Limb (tissue), 2 donors: ENCODE measurements at regions not wholly inside any gene's neighbourhood (a gene's known extent, or its start where the extent isn't known, plus 50 kb on each side); places are given as distances from the start of the nearest gene placed in this dataset.

Source experiments
- DNase-seq, 2 donors: peaks; one replicate each; pipeline ENCODE4 v3.0.0-alpha.2; 2016; ENCODE audit errors: extremely low spot score in 2 of 2

DNA sequence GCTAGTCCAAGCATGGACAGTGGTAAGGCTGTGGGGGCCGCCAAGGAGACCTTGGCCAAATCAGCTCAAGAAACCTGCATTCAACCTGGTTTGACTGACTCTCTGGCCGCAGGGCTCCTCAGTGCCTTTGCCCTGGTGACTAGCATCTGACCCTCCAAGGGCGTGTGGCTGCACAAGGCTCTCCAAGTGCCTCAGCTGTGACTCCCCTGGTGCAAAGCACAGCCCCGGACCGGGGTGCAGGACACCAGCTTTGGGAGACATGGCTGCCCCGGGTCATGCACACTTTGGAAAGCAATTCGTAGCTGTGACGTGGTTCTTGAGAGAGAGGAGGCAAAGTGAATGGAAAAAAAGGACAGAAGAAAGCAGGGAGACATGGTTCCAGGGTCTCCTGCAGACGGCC, 245.2 kb upstream of the IRX2 start:
- no peak for DNase-seq

DNA sequence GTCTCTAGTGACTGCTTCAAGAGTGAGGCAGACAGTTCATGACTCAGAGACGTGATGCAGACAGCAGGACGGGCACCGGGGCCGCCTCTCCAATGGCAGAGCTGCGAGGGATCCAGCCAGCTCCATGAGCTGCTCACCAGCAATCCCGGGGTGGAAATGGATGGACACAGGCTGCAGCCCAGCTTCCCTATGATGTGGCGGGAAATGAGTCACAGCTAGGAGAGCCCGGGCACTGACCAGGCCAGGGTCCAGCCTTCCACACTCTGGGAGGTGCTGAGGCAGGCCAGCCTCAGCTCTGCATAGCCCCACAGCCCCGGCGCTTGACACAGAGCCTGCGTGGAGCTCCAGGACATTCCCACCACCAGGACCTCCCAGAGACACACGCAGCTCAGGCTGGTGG, 244.8 kb upstream of the IRX2 start:
- DNase-seq: no peak

DNA sequence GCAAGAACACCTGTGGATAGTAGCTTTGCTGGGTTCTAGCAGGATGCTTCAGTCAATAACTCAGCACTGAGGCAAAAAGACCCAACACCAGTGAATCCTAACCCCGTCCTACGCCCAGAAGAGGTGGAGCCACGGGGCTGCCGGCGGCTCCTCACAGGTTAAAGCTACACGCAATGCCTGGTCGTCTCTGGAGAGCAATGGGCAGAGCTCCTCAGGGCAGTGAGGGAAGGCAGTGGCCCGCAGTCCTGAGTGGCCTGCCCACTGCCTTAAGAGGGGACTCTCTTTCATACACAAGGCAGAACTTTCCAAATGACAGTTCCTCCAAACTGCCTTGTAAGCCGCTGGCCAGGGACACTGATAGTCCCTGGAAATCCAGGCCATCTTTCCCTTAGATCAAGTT, 244.2 kb upstream of the IRX2 start:
- no peak for DNase-seq

DNA sequence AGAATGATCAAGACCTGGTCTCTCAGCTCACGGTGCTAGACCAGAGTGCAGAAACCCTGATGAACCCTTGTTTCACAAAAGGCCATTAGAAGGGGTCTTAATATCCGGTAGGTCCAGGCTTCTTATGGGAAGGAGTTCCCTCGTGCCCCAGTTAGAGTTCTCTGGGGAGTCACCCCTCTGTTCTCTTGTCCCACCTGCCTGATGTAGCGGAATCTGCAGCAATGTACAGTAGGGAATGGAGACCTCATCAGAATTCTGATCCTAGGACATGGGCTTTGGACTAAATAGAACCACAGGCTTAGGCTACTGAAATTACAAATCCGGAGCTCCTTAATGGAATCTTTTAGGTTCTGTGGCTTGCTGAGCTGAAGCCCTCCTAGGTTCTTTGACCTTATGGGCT, 243.6 kb upstream of the IRX2 start:
- no peak for DNase-seq

DNA sequence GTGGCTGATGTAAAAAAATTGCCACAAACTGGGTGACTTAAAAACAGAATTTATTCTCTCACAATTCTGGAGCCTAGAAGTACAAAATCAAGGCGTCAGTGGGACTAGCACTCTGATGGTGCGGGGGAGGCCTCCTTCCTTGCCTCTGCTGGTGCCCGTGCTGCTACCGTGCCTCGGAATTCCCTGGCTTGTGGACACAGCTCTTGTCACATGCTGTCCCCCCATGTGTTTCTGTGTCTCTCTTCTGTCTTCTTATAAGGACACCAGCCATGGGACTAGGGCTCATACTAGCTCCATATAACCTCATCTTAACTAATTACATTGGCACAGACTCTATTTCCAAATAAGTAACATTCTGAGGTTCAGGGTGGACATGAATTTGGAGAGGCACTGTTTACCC, 242.3 kb upstream of the IRX2 start:
- DNase-seq: no peak

DNA sequence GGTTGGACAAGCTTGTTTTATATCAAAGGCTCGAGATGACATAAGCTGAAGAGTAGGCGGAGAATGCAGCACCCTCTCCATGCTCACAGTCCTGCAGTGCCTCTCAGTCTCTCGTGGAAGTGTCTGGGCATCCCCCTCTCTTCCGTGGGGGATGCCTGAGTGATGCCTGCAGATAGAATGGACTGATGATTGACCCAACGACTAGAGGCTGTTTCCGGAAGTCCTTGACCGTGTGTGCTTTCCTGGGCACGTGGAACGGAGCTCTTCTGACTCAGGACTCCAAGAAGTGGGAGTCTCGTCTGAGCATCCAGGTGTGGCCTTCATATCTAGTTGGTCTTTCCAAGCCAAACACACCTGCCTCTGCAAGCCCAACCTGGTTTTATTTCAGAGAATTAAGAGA, 241.8 kb upstream of the IRX2 start:
- DNase-seq: no peak

DNA sequence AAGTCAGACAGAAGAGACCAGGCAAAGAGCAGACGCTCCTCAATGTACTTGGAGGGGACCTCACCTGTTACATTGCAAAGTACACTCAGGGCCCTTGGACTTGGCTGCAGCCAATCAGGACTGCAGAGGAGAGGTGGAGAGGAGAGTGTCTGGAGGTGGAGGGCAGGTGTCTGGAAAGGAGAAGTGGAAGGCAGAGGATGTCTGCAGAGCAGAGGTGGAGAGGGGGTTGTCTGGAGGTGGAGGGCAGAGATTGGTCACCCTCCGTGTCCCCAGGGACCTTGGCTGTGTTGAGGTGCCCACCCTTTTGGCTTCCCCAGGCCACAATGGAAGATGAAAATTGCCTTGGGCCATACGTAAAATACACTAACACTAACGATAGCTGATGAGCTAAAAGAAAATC, 241.3 kb upstream of the IRX2 start:
- no peak for DNase-seq

DNA sequence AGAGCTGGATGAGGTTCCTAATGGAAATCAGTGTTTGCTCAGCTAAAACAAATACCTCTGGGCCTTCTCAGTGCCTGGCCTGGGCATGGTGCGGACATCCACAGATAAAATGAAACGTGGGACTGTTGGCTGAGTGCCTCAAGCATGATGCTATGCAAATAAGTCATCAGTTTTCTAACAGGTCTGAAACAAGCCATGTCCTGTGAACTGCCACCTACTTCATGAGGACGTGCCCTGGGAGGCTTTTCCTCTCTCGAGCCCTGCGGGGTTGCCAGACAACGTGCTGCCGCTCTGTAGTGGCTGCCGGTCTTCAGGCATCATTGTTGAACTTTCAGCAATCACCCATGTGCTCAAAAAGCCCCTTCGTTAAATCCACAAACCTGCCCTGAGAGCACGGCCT, 240.4 kb upstream of the IRX2 start:
- DNase-seq: no peak

DNA sequence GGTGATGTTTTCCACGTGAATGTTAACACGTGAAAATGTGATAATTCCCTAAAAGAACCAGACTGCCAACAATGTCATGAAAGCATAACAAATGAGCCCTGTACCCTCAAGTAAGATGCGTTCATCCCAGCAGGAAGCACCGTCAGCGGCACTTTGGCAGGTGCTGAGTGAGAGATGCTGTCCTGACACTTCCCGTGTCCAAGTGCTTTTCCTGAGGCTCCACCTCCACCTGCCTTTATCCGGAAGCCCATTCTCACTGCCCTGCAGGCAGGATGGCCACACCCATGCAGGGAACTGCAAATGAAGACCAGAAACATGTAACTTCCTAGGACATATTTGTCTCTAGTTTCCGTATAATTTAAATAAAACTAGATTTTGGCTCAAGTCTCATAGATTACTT, 238.0 kb upstream of the IRX2 start:
- no peak for DNase-seq

DNA sequence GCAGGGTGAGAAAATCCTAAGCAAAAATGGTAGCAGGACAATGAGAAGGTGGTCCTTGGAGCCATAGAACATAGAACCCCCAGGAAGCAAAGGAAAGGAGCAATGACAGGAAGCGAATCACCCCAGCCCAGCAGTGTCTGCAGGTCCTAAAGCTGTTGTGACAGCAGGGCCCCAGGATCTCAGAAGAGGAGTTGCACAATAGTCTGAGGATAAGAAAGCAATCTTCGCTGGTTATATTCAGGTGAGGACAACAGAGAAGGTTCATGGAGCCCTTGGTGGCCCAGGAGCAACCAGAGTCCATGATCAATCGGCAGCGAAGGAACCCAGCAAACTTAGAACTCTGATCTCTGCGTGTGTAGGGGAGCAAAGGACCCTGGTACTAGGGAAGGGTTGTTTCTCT, 234.8 kb upstream of the IRX2 start:
- DNase-seq: no peak

DNA sequence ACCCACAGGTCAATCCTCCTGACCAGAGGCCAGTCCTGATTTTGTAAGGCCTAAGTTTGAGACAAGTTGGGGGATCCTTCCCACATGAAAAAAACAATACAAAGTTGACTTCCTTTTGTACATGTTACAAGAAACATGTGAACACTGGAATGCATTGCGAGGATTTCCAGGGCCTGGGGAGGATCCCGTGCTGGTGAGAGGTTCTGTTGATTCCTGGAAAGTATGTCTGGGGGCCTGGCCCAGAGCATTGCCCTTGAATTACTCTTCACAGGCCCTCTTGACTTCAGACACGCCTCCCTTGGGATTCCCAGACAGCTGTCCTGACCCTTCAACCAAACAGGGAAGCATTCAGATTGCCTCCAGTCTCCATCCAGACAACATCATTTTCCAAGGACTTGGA, 234.2 kb upstream of the IRX2 start:
- DNase-seq: no peak

DNA sequence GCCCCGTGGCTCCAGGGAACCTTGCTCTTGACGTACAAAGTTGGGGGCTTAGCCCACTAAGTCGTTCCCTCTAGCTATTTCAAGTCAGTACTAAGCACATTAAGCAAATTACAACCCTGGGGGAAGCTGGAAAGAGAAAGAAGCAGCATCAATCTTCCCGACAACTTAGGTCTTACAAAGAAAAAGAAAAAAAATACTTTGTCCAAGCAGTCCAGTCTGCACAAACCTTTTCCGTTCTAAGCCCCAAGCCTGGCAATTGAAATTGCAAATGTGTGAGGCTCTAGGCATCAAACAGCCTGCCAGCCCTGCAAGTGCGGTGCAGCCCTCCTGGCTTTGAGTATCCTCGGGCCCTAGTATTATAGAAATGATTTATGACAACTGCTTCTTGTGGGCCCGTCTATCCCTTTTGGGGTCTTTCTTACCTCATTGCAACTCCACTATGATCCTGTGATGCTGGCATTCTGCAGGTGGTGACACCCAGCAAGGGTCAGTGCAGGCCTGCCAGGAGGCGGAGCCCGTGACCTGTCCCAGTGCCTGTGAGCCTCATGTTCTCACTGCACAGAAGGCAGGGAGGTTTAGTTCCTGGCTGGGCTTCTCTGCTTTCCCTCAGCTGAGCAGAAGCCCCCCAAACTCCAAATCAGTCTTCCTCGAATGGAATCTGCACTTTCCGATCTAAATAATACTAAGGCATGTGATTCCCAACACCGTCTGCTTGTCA, 232.3 kb upstream of the IRX2 start:
- no peak for DNase-seq

DNA sequence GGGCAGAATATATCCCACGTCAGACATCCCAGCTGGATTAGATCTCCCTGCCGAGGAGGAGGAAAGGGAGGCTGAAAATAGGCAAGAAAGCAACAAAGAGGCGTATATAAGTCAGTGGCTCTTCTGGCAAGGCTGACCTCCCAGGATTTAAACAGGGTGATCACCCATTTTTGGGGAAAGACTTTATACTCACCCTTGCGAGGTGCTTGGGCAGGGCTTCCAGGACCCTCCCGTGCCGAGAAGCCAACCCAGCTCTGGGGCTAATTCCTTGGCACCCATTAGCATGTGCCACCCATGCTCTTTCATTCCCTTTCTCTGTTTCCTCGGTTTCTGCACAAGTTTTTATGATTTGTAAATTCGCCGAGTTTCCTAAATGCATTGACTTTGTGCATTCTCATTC, 230.2 kb upstream of the IRX2 start:
- no peak for DNase-seq

DNA sequence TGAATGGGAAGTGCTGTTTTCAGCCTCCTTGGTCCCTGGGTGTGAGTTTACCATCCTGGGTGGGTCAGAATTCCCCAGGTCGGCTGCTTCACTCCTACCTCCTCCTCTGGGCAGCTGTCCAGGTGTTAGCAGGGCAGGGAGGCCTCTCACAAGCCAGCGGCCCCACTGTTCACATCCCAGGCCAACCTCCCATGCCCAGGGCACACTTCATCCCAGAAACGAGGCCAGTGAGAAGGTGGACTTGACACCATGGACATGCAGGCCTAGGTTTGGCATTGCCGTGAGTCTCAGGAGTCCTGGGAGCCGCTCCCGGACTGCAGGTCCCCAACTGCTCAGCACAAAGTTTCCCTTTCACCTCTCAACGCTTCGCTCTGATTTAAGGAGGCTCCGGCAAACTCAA, 229.6 kb upstream of the IRX2 start:
- DNase-seq: no peak

DNA sequence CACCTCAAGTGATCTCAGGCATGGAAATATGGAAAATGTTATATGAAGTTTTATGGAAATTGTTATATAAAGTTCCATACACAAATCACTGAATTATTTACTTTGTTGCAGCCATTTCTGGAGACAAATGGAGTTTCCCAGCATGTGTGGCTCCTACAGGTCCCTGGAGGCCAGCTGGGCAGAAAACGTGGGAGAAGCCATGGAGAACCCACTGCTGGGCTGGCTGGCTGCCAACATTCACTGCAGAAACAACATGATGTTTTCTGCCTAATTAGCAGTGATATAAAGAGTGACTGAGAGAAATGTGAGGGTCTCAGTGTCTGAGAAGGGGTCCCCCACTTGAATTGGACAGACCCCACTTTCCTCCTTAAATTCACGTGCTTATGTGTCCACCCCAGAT, 208.8 kb upstream of the IRX2 start:
- DNase-seq: peak in 1 of 2 donors; percentile 37

DNA sequence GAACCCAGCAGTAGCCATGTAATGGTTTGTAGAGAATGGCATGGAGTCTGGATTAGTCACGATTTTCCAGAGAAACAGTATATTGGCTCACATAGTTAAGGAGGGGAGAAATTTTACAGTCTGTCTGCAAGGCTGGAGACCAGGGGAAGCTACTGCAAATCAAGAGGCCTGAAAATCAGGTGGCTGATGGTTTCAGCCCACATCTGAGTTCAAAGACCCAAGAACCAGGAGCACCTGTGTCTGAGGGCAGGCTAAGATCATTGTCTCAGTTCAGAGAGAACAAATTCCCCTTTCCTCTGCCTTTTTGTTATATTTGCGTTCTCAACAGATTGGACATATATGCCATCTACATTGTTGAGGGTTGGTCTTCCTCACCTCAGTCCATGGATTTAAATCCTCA, 207.5 kb upstream of the IRX2 start:
- DNase-seq: no peak

DNA sequence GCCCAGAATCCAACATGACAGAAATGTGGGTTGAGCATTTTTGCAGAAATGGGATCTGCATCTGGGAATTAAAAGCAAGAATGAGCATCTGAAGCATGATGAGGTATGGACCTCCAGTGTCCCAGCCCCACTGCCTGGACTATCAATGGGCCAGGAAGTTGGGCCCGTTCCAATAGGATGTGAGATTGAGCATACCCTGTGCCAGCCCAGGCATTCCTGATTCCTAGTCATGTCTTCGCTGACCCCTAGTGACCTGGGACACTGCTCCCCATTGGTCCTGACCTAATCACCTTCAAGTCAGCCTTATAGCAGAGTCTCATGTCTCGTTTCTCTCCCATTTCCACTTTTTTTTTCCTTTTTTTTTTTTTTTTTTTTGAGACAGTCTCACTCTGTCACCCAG, 197.4 kb upstream of the IRX2 start:
- no peak for DNase-seq

DNA sequence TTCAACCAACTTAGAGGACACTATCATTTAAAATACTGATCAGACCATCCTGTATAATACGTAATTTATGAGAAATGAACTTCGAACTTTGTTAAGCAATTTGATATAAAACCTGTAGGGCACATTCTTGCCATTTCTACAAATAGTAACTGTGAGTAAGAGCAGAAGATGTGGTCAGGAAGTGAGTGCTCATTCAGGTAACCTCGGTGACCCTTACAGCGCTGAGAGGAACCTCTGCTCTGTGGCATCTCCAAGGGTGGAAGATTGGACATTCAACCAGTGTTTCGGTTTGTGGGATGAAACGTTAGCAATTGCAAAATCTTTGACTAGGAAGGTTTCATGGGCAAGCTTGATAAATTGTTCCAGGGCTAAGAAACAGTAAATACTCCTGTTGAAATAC, 194.8 kb upstream of the IRX2 start:
- DNase-seq: no peak

DNA sequence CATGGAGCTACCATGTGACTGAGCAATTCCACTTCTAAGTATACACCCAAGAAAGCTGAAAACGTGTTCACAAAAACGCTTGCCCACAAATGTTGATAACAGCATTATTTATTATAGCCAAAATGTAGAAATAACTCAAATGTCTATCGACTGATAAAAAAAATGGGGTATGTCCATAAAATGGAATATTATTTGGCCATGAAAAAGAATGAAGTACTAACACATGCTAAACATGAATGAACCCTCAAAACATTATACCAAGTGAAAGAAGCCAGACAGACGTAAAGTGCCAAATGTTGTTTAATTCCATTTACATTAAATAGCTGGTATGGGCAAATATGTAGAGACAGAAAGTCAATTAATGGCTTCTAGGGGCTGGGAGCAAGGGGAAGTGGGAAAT, 184.9 kb upstream of the IRX2 start:
- no peak for DNase-seq

DNA sequence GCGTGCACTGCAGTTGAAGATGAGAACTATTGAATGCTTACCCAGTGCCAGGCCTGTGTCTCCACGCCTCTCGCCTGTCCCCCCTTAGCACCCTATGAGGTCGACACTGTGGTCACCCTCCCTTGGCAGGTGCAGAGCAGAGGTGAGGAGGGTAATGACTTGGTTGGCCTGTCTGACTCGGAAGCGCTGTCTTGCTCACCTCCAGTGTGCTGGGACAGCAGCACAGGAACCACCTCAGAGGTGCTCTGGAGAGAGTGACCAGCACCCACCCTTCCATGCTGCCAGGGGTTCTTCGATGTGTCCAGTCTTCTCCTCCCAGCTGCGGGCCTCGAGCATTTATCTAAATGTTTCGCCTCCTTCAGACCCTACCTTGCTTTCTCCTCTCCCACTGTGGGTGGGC, 178.3 kb upstream of the IRX2 start:
- DNase-seq: no peak

DNA sequence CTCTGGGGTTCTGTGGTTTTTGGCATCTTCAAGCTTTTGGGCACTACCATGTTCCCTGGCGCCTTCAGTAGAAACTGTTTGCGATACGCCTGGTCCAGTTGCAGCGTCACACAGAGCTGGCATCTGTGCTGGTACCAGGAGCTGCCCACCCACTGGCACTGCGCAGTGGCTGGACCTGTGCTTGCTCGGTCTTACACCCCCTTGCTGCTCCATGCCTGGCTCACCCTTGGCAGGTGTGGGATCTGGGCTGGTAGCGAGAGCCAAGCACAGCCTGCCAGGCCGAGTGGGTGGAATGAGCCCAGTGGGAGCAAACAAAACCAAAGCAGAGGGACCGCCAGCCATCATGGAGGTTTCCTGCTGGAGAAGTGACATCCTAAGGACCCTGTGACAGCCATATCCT, 170.2 kb upstream of the IRX2 start:
- DNase-seq: no peak

DNA sequence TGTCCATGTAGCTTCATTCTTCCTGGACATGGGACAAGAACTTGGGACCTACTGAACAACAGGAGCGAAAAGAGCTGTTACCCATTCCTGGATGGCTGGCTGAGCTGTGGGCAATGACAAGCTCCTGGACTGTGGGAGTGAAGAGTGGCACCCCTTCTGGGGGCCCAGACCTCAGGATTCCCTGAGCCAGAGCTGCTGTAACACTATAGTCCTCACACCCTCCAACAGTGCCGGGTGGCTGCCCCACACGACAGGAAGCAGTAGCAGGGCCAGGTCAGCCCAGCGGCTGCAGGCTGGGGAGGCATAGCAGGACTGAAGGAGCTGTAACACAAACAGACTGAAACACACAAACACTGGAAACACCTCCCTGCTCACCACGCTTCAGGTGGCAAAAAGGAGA, 169.7 kb upstream of the IRX2 start:
- DNase-seq: no peak

DNA sequence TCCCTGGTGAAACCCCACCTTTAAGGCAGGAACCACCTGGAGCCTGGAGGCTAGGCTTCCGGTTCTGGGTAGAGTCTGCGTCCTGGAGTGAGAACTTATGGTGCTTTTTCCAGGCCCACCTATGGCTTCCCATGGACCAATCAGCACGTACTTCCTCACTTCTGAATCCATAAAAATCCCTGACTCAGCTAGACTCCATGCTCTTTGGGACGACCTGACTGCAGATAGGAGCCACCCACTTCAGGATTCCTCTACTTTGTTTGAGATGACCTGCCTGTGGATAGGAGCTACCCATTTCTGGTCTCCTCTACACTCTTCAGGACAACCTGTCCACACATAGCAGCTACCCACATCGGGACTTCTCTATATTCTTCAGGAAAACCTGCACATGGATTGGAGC, 168.8 kb upstream of the IRX2 start:
- DNase-seq: no peak

DNA sequence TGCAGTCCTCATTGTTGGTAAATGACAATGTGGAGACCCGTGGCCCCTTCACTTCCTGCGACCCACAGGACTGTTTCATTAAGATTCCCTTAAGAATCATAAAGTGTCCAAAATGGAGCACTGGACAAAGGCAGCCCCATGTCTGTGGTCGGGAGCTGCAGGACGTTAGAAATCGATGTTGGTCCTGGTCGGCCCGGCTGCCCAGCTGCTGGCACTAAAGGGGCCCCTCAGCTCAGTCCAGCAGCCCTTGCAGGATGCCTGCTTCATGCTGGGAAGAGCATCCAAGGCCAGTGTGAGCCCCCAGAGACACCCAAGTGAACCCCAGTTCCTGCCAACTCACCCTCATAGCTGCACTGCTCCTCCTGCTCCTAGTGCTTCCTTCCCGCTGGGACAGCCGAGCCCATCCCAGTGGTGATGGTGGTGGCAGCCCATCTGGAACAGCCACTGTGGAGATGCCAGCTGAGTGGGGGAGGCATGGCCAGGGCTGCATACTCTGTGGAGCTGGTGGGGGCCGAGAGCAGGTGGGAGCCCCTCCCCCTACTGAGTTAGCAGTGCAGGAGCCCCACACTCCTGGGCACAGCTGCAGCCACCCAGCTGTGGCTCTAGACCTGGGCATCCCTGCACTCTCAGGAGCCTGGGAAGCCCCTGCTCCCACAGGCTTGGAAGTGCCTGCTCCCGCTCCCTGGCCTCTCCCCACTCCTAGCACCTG, 168.0 kb upstream of the IRX2 start:
- DNase-seq: no peak
